Calu3 (cell line): ENCODE measurements at regions not wholly inside any gene's neighbourhood (a gene's known extent, or its start where the extent isn't known, plus 50 kb on each side); places are given as distances from the start of the nearest gene placed in this dataset.
A peak's percentile ranks its signal among the peaks of the same experiment; 100 is the strongest.
"Not testable (repeated sequence)": the region's sequence is repeated elsewhere in the genome, so short reads cannot be mapped to it uniquely, and the experiment has no call there.

ENCODE experiments used
- BruUV-seq: library from RNA; stranded (reverse); fragments of 400-500 nt; replicated peaks from 2 replicates; lab custom pipeline; 2021; lab: Mats Ljungman, UMichigan
- CTCF ChIA-PET: fragments of 300-600 bp; sonication (Branson Sonifier 250); formaldehyde crosslinking; loops from one replicate; lab custom pipeline; 2022; ENCODE audit warnings: antibody characterized with exemption; lab: Charles Lee
- DNase-seq: peaks from one replicate; pipeline ENCODE4 v3.0.0; 2022
- H3K27ac Mint-ChIP-seq: one replicate; pipeline ENCODE4 v1.8.0; 2022; ENCODE audit warnings: mixed read lengths; ENCODE audit not compliant: unreplicated experiment
- H3K27me3 Mint-ChIP-seq: one replicate; pipeline ENCODE4 v1.8.0; 2022; ENCODE audit warnings: mixed read lengths; ENCODE audit not compliant: unreplicated experiment
- H3K36me3 Mint-ChIP-seq: one replicate; pipeline ENCODE4 v1.8.0; 2022; ENCODE audit warnings: mild to moderate bottlenecking, moderate library complexity, mixed read lengths; ENCODE audit not compliant: insufficient read depth, unreplicated experiment
- H3K4me1 Mint-ChIP-seq: one replicate; pipeline ENCODE4 v1.8.0; 2022; ENCODE audit warnings: mild to moderate bottlenecking, low read depth, mixed read lengths; ENCODE audit not compliant: unreplicated experiment
- H3K4me3 Mint-ChIP-seq: one replicate; pipeline ENCODE4 v1.8.0; 2022; ENCODE audit warnings: mild to moderate bottlenecking, low read depth, moderate library complexity, mixed read lengths; ENCODE audit not compliant: unreplicated experiment
- H3K9me3 Mint-ChIP-seq: one replicate; pipeline ENCODE4 v1.8.0; 2022; ENCODE audit warnings: low read depth, mixed read lengths; ENCODE audit not compliant: unreplicated experiment
- intact Hi-C: fragments of 100-400 bp; cut with micrococcal nuclease; formaldehyde crosslinking; loops from one replicate; pipeline ENCODE4 v1.10.0; 2022; ENCODE audit not compliant: unreplicated experiment
- TF ChIP-seq, protein P1 (sequence below): fragments of 200-600 bp; IDR thresholded peaks from one replicate; pipeline ENCODE4 v1.8.0; 2022; ENCODE audit warnings: antibody characterized with exemption; ENCODE audit not compliant: unreplicated experiment

GRCh38 chr14:47919997-47920396 is 244.6 kb upstream of the MDGA2 start:
- no TSS peak for BruUV-seq
- Mint-ChIP-seq H3K27ac (no peak overlapping the region), H3K27me3 (no peaks in the 10 kb centered on the region), H3K9me3 (peaks cover 2% of the 10 kb centered on the region), H3K4me3 (no peak overlapping the region), H3K36me3 (no peaks in the 10 kb centered on the region), H3K4me1 (no peaks in the 10 kb centered on the region)
- DNase-seq: no peak
- TF ChIP-seq, protein P1, sequence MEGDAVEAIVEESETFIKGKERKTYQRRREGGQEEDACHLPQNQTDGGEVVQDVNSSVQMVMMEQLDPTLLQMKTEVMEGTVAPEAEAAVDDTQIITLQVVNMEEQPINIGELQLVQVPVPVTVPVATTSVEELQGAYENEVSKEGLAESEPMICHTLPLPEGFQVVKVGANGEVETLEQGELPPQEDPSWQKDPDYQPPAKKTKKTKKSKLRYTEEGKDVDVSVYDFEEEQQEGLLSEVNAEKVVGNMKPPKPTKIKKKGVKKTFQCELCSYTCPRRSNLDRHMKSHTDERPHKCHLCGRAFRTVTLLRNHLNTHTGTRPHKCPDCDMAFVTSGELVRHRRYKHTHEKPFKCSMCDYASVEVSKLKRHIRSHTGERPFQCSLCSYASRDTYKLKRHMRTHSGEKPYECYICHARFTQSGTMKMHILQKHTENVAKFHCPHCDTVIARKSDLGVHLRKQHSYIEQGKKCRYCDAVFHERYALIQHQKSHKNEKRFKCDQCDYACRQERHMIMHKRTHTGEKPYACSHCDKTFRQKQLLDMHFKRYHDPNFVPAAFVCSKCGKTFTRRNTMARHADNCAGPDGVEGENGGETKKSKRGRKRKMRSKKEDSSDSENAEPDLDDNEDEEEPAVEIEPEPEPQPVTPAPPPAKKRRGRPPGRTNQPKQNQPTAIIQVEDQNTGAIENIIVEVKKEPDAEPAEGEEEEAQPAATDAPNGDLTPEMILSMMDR: no peak
- intact Hi-C loops: no loop called here
- CTCF ChIA-PET: no interaction called here

- CTCF ChIA-PET: no interaction called here
- intact Hi-C loops: no loop called here
- no peaks in the 10 kb centered on the region for H3K4me1 Mint-ChIP-seq
Observed at GRCh38 chr14:47919334-47919846, 244.0 kb upstream of the MDGA2 start.

GRCh38 chr14:47917344-47917954 is 242.0 kb upstream of the MDGA2 start:
- H3K27ac Mint-ChIP-seq: no peak overlapping the region
- H3K4me3 Mint-ChIP-seq: no peak overlapping the region
- H3K27me3 Mint-ChIP-seq: no peaks in the 10 kb centered on the region
- DNase-seq: peak; percentile 13
- no peaks in the 10 kb centered on the region for H3K9me3 Mint-ChIP-seq
- H3K4me1 Mint-ChIP-seq: no peaks in the 10 kb centered on the region
- BruUV-seq: no TSS peak
- intact Hi-C loops: loop anchor here (1.0 kb wide), 2 partner anchors 481 to 1256 kb away; no protein-coding TSS in a partner anchor
- H3K36me3 Mint-ChIP-seq: no peaks in the 10 kb centered on the region
- CTCF ChIA-PET: no interaction called here
- TF ChIP-seq, protein P1: peak; percentile 8

More at GRCh38 chr14:47919334-47919846, 244.0 kb upstream of the MDGA2 start:
- no TSS peak for BruUV-seq
- H3K27ac Mint-ChIP-seq: no peak overlapping the region
- no peaks in the 10 kb centered on the region for H3K36me3 Mint-ChIP-seq
- no peak for DNase-seq
- H3K27me3 Mint-ChIP-seq: no peaks in the 10 kb centered on the region
- H3K4me3 Mint-ChIP-seq: no peak overlapping the region
- peaks cover 2% of the 10 kb centered on the region for H3K9me3 Mint-ChIP-seq
- TF ChIP-seq, protein P1: no peak

DNA sequence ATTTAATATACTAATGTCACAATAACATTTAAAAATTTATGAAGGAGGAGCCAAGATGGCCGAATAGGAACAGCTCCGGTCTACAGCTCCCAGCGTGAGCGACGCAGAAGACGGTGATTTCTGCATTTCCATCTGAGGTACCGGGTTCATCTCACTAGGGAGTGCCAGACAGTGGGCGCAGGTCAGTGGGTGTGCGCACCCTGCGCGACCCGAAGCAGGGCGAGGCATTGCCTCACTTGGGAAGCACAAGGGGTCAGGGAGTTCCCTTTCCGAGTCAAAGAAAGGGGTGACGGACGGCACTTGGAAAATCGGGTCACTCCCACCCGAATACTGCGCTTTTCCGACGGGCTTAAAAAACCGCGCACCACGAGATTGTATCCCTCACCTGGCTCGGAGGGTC is 225.7 kb upstream of the MDGA2 start:
- BruUV-seq, H3K4me1 Mint-ChIP-seq, CTCF ChIA-PET, H3K27ac Mint-ChIP-seq, intact Hi-C loops, H3K36me3 Mint-ChIP-seq, H3K9me3 Mint-ChIP-seq, DNase-seq, H3K27me3 Mint-ChIP-seq, H3K4me3 Mint-ChIP-seq: not testable (repeated sequence)

GRCh38 chr14:47899685-47900084 is 224.3 kb upstream of the MDGA2 start:
- BruUV-seq: no TSS peak
- intact Hi-C loops: no loop called here

More at GRCh38 chr14:47899685-47900084, 224.3 kb upstream of the MDGA2 start:
- CTCF ChIA-PET: no interaction called here
- no peaks in the 10 kb centered on the region for H3K36me3 Mint-ChIP-seq
- TF ChIP-seq, protein P1: no peak
- DNase-seq: no peak
- H3K4me1 Mint-ChIP-seq: no peaks in the 10 kb centered on the region
- H3K27ac Mint-ChIP-seq: no peak overlapping the region
- H3K9me3 Mint-ChIP-seq: peaks cover 6% of the 10 kb centered on the region
- no peak overlapping the region for H3K4me3 Mint-ChIP-seq
- H3K27me3 Mint-ChIP-seq: no peaks in the 10 kb centered on the region
